ENCODE measurements at regions not wholly inside any gene's neighbourhood (a gene's known extent, or its start where the extent isn't known, plus 50 kb on each side); places are given as distances from the start of the nearest gene placed in this dataset.

GRCh38 chr11:15745266-15745665 lies 611.1 kb downstream of the SOX6 start:
- no peak for DNase-seq

GRCh38 chr11:15747671-15748070 lies 608.7 kb downstream of the SOX6 start:
- DNase-seq: no peak

- no peak for DNase-seq
Measured at GRCh38 chr11:15748132-15748531, 608.2 kb downstream of the SOX6 start.

GRCh38 chr11:15748741-15749140 lies 607.6 kb downstream of the SOX6 start:
- no peak for DNase-seq

GRCh38 chr11:15750535-15751308 lies 605.6 kb downstream of the SOX6 start:
- DNase-seq: peak; percentile 12

- no peak for DNase-seq
Measured at GRCh38 chr11:15754221-15754620, 602.1 kb downstream of the SOX6 start.

- DNase-seq: no peak
Measured at GRCh38 chr11:15757048-15757698, 599.2 kb downstream of the SOX6 start.

GRCh38 chr11:15758857-15759465 lies 597.4 kb downstream of the SOX6 start:
- no peak for DNase-seq

GRCh38 chr11:15761235-15761634 lies 595.1 kb downstream of the SOX6 start:
- no peak for DNase-seq

- no peak for DNase-seq
Measured at GRCh38 chr11:15764326-15764725, 592.0 kb downstream of the SOX6 start.

GRCh38 chr11:15764948-15765347 lies 591.4 kb downstream of the SOX6 start:
- no peak for DNase-seq

- DNase-seq: no peak
Measured at GRCh38 chr11:15765530-15765929, 590.8 kb downstream of the SOX6 start.

GRCh38 chr11:15768321-15768720 lies 588.0 kb downstream of the SOX6 start:
- DNase-seq: no peak

GRCh38 chr11:15769203-15769602 lies 587.1 kb downstream of the SOX6 start:
- no peak for DNase-seq

- peak; percentile 3 for DNase-seq
Measured at GRCh38 chr11:15770798-15771414, 585.4 kb downstream of the SOX6 start.

- DNase-seq: no peak
Measured at GRCh38 chr11:15772547-15772946, 583.8 kb downstream of the SOX6 start.

GRCh38 chr11:15772981-15773380 lies 583.4 kb downstream of the SOX6 start:
- DNase-seq: no peak

GRCh38 chr11:15773476-15774387 lies 582.6 kb downstream of the SOX6 start:
- no peak for DNase-seq

- DNase-seq: no peak
Measured at GRCh38 chr11:15774388-15774939, 581.9 kb downstream of the SOX6 start.

- DNase-seq: no peak
Measured at GRCh38 chr11:15775015-15775541, 581.3 kb downstream of the SOX6 start.

- DNase-seq: no peak
Measured at GRCh38 chr11:15775797-15776196, 580.5 kb downstream of the SOX6 start.

GRCh38 chr11:15776366-15776765 lies 580.0 kb downstream of the SOX6 start:
- no peak for DNase-seq
